ENCODE measurements at regions not wholly inside any gene's neighbourhood (a gene's known extent, or its start where the extent isn't known, plus 50 kb on each side); places are given as distances from the start of the nearest gene placed in this dataset.
"Not testable (repeated sequence)": the region's sequence is repeated elsewhere in the genome, so short reads cannot be mapped to it uniquely, and the experiment has no call there.

GRCh38 chr1:244768186-244768585 is 67.3 kb upstream of the COX20 start:
- Histone ChIP-seq H3K27ac (no peak overlapping the region), H3K4me3 (no peak overlapping the region), H3K9me3 (no peaks in the 10 kb centered on the region), H3K36me3 (no peaks in the 10 kb centered on the region), H3K4me1 (no peaks in the 10 kb centered on the region), H3K27me3 (no peaks in the 10 kb centered on the region)
- DNase-seq: no peak
- no peak for TF ChIP-seq POLR2A (IDR thresholded peaks at IDR 0.05)
- TF ChIP-seq CTCF (IDR thresholded peaks at IDR 0.05): no peak
- intact Hi-C loops (cut with DNase I; ENCODE audit: low total_unique reads): no loop called here

GRCh38 chr1:244768804-244769203 is 66.7 kb upstream of the COX20 start:
- TF ChIP-seq POLR2A (IDR thresholded peaks at IDR 0.05): no peak
- TF ChIP-seq CTCF (IDR thresholded peaks at IDR 0.05): no peak
- H3K27ac ChIP-seq: no peak overlapping the region
- no peaks in the 10 kb centered on the region for H3K36me3 ChIP-seq
- no peak overlapping the region for H3K4me3 ChIP-seq
- H3K27me3 ChIP-seq: no peaks in the 10 kb centered on the region
- no peaks in the 10 kb centered on the region for H3K9me3 ChIP-seq
- no peak for DNase-seq
- H3K4me1 ChIP-seq: no peaks in the 10 kb centered on the region
- intact Hi-C loops (cut with DNase I; ENCODE audit: low total_unique reads): no loop called here

GRCh38 chr1:244770556-244770955 is 64.9 kb upstream of the COX20 start:
- H3K4me1 ChIP-seq; H3K36me3 ChIP-seq; H3K4me3 ChIP-seq; H3K27me3 ChIP-seq; intact Hi-C loops (cut with DNase I; ENCODE audit: low total_unique reads); H3K27ac ChIP-seq; DNase-seq; H3K9me3 ChIP-seq: not testable (repeated sequence)

- no peaks in the 10 kb centered on the region for H3K4me1 ChIP-seq
- no peak overlapping the region for H3K27ac ChIP-seq
- intact Hi-C loops (cut with DNase I; ENCODE audit: low total_unique reads): no loop called here
- no peaks in the 10 kb centered on the region for H3K27me3 ChIP-seq
- H3K9me3 ChIP-seq: no peaks in the 10 kb centered on the region
- TF ChIP-seq CTCF (IDR thresholded peaks at IDR 0.05): no peak
- TF ChIP-seq POLR2A (IDR thresholded peaks at IDR 0.05): no peak
- no peak for DNase-seq
- H3K4me3 ChIP-seq: no peak overlapping the region
- H3K36me3 ChIP-seq: no peaks in the 10 kb centered on the region
Measured at GRCh38 chr1:244773513-244773912, 61.9 kb upstream of the COX20 start.

- DNase-seq; H3K4me3 ChIP-seq; H3K27ac ChIP-seq; H3K27me3 ChIP-seq; H3K4me1 ChIP-seq; H3K9me3 ChIP-seq; intact Hi-C loops (cut with DNase I; ENCODE audit: low total_unique reads); H3K36me3 ChIP-seq: not testable (repeated sequence)
Measured at GRCh38 chr1:244776783-244777182, 58.7 kb upstream of the COX20 start.

GRCh38 chr1:244778344-244778743 is 57.1 kb upstream of the COX20 start:
- H3K27ac ChIP-seq: peak overlapping the region in 1 of 2 donors; percentile 53
- no peak overlapping the region for H3K4me3 ChIP-seq
- no peaks in the 10 kb centered on the region for H3K4me1 ChIP-seq
- TF ChIP-seq CTCF (IDR thresholded peaks at IDR 0.05) (no peak), POLR2A (IDR thresholded peaks at IDR 0.05) (no peak)
- no peaks in the 10 kb centered on the region for H3K9me3 ChIP-seq
- intact Hi-C loops (cut with DNase I; ENCODE audit: low total_unique reads): no loop called here
- DNase-seq: no peak
- no peaks in the 10 kb centered on the region for H3K36me3 ChIP-seq
- no peaks in the 10 kb centered on the region for H3K27me3 ChIP-seq
